ENCODE measurements at regions not wholly inside any gene's neighbourhood (a gene's known extent, or its start where the extent isn't known, plus 50 kb on each side); places are given as distances from the start of the nearest gene placed in this dataset.

DNA sequence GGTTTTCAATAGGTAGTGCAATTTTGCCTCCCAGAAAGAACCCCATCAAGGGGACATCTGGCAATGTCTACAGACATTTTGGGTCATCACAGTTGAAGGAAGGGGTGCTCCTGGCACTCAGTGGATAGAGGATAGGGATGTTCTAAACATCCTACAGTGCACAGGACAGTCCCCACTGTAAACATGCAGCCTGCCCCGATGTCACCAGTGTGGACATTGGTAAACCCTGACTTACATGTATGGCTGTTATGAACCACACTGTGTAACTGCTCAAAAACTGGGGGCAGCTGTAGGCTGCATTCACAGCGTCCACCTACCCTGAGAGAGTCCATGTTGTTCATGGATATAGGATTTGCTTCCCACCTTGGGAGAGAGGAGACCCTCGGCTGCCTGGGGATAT lies 79.3 kb upstream of the FOXQ1 start:
- H3K4me3 ChIP-seq = no peak overlapping the region
- H3K27me3 ChIP-seq = no peaks in the 10 kb centered on the region
- H3K27ac ChIP-seq = no peak overlapping the region
- 73 to 89% methylated on average over 3 of the region's 3 CpGs for WGBS, 2 donors
- intact Hi-C loops (cut with DNase I; ENCODE audit: low total_unique reads) = no loop called here
- no peak for DNase-seq
- no peaks in the 10 kb centered on the region for H3K9me3 ChIP-seq
- no peaks in the 10 kb centered on the region for H3K36me3 ChIP-seq (ENCODE audit: low read depth, missing control alignments)
- H3K4me1 ChIP-seq = no peaks in the 10 kb centered on the region
- no peak for TF ChIP-seq POLR2A (IDR thresholded peaks at IDR 0.05)
- TF ChIP-seq, protein P1, sequence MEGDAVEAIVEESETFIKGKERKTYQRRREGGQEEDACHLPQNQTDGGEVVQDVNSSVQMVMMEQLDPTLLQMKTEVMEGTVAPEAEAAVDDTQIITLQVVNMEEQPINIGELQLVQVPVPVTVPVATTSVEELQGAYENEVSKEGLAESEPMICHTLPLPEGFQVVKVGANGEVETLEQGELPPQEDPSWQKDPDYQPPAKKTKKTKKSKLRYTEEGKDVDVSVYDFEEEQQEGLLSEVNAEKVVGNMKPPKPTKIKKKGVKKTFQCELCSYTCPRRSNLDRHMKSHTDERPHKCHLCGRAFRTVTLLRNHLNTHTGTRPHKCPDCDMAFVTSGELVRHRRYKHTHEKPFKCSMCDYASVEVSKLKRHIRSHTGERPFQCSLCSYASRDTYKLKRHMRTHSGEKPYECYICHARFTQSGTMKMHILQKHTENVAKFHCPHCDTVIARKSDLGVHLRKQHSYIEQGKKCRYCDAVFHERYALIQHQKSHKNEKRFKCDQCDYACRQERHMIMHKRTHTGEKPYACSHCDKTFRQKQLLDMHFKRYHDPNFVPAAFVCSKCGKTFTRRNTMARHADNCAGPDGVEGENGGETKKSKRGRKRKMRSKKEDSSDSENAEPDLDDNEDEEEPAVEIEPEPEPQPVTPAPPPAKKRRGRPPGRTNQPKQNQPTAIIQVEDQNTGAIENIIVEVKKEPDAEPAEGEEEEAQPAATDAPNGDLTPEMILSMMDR (IDR thresholded peaks at IDR 0.05) = no peak

DNA sequence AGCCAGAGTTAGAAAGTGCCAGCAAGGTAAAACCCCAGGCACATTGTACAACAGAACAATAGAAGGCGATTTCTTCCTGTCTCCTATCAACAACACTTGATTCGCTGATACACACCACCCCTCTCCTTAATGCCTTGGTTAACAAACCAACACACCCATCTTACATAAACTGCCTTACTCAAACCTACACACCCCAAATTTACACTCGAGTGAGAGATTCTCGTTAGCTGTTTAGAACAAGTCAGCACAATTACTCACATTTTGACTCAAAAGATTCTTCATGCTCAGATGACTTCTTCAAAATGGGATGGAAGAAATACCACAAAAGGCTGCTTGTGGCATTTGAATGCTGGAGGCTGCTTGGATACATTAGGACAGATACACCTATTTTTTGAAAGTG lies 80.0 kb upstream of the FOXQ1 start:
- H3K27ac ChIP-seq = no peak overlapping the region
- WGBS, 2 donors = 81 to 85% methylated on average over 4 of the region's 4 CpGs
- DNase-seq = no peak
- no peaks in the 10 kb centered on the region for H3K4me1 ChIP-seq
- TF ChIP-seq, protein P1 (IDR thresholded peaks at IDR 0.05) = no peak
- TF ChIP-seq POLR2A (IDR thresholded peaks at IDR 0.05) = no peak
- intact Hi-C loops (cut with DNase I; ENCODE audit: low total_unique reads) = no loop called here
- no peak overlapping the region for H3K4me3 ChIP-seq
- no peaks in the 10 kb centered on the region for H3K36me3 ChIP-seq (ENCODE audit: low read depth, missing control alignments)
- H3K27me3 ChIP-seq = no peaks in the 10 kb centered on the region
- no peaks in the 10 kb centered on the region for H3K9me3 ChIP-seq

DNA sequence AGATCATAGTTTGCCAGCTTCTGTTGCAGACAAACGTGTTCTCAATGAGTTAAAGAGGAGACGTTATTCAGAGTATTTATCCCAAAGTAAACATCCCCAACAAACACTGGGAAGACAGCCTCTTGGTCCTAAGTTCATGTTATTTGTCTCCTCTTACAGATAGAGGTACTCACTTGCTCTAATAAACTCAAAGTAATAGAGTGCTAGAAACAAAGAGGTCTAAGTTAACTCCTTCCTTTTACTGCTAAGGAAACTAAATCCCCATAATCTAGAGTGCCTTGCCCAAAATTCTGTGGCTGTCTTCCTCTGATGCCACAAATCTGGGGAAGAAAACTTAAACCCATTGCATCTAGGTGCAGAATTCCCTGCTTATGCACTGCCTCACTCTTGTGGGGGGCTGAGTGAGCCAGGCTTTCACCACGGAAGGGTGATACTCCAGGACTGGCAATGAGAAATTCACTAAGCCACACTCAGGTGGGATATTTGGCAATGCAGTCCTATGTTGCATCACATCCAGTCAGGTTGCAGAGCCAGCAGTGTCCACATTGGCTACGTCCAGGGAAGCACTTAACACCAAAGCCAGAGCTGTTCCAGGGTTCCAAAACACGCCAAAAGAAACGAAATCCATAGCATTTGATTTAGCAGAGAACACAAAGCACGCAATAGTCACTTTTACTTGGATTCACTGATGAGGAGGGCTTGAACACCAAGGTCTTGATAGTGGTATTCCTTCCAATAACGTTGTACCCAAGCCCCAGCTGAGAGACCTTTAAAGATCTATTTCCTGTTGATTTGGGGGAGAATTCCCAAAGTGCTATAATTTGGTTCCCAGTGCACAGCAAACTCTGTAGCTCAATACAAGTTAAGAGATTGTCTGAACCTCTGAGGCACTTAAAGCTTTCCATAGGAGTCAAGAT lies 81.0 kb upstream of the FOXQ1 start:
- Histone ChIP-seq H3K36me3 (ENCODE audit: low read depth, missing control alignments) (no peaks in the 10 kb centered on the region), H3K4me1 (no peaks in the 10 kb centered on the region), H3K4me3 (no peak overlapping the region), H3K9me3 (no peaks in the 10 kb centered on the region), H3K27me3 (no peaks in the 10 kb centered on the region), H3K27ac (no peak overlapping the region)
- TF ChIP-seq, protein P1 (IDR thresholded peaks at IDR 0.05) = no peak
- TF ChIP-seq POLR2A (IDR thresholded peaks at IDR 0.05) = no peak
- DNase-seq = no peak
- 68 to 83% methylated on average over 8 of the region's 8 CpGs for WGBS, 2 donors
- intact Hi-C loops (cut with DNase I; ENCODE audit: low total_unique reads) = no loop called here

DNA sequence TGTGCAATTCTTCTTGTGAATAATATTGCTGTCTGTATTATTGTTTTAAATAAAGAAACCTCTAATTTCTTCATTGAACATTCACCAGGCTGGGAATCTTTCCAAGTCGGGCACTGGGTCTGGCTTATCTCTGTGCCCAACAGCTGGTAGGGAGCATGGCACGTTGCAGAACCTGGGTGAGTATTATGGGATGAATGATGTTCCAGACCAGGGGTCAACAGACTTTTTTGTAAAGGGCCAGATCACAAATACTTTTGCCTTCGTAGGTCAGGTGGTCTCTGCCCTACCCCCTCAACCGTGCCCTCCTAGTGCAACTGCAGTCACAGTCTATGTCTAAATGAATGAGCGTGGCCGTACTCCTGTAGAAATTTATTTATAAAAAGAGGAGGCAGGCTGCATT lies 81.6 kb upstream of the FOXQ1 start:
- TF ChIP-seq, protein P1 (IDR thresholded peaks at IDR 0.05) = no peak
- no peak for TF ChIP-seq POLR2A (IDR thresholded peaks at IDR 0.05)
- Histone ChIP-seq H3K27me3 (no peaks in the 10 kb centered on the region), H3K4me1 (no peaks in the 10 kb centered on the region), H3K36me3 (ENCODE audit: low read depth, missing control alignments) (no peaks in the 10 kb centered on the region), H3K27ac (no peak overlapping the region), H3K4me3 (no peak overlapping the region), H3K9me3 (no peaks in the 10 kb centered on the region)
- DNase-seq = no peak
- intact Hi-C loops (cut with DNase I; ENCODE audit: low total_unique reads) = no loop called here
- WGBS, 2 donors = 73 to 78% methylated on average over 6 of the region's 6 CpGs

DNA sequence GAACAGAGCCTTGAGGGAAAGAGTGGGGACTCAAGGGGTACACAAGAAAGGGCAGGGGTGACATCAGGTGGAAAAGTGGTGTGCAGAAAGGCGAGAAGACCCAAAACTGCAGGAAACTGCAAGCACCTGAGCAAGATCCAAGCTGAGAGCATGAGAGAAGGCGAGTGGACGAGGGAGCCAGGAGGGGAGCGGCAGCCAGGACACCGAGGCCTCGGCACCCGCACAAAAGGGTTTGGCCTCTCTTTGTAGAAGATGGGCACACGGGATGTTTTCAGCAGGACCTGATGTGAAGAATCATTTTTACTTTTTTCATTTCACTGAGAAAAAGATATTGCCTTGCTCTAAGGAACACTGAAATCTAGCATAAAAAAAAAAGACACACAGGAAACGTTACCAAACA lies 82.1 kb upstream of the FOXQ1 start:
- Histone ChIP-seq H3K36me3 (ENCODE audit: low read depth, missing control alignments) (no peaks in the 10 kb centered on the region), H3K27ac (no peak overlapping the region), H3K9me3 (no peaks in the 10 kb centered on the region), H3K27me3 (no peaks in the 10 kb centered on the region), H3K4me3 (no peak overlapping the region), H3K4me1 (no peaks in the 10 kb centered on the region)
- TF ChIP-seq, protein P1 (IDR thresholded peaks at IDR 0.05) = no peak
- TF ChIP-seq POLR2A (IDR thresholded peaks at IDR 0.05) = no peak
- WGBS, 2 donors = 87 to 88% methylated on average over 9 of the region's 9 CpGs
- intact Hi-C loops (cut with DNase I; ENCODE audit: low total_unique reads) = no loop called here
- DNase-seq = no peak

Data from testis (tissue), 2 donors.